EL (cell line): ENCODE measurements at regions not wholly inside any gene's neighbourhood (a gene's known extent, or its start where the extent isn't known, plus 50 kb on each side); places are given as distances from the start of the nearest gene placed in this dataset.
"Not testable (repeated sequence)": the region's sequence is repeated elsewhere in the genome, so short reads cannot be mapped to it uniquely, and the experiment has no call there.

Source experiments
- DNase-seq: peaks from one replicate; pipeline ENCODE4 v3.0.0-alpha.2; 2016

GRCh38 chr9:18305167-18305806, 168.7 kb upstream of the ADAMTSL1 start:
- not testable (repeated sequence) for DNase-seq

GRCh38 chr9:18314316-18314715, 159.6 kb upstream of the ADAMTSL1 start:
- DNase-seq = no peak

- no peak for DNase-seq
These were observed 156.1 kb upstream of the ADAMTSL1 start for GRCh38 chr9:18317896-18318295.

- no peak for DNase-seq
These were observed 154.0 kb upstream of the ADAMTSL1 start for GRCh38 chr9:18319918-18320445.

- peak; percentile 19 for DNase-seq
These were observed 148.8 kb upstream of the ADAMTSL1 start for GRCh38 chr9:18324928-18325745.

- not testable (repeated sequence) for DNase-seq
These were observed 148.3 kb upstream of the ADAMTSL1 start for GRCh38 chr9:18325746-18326011.

GRCh38 chr9:18327121-18327520, 146.8 kb upstream of the ADAMTSL1 start:
- peak; percentile 56 for DNase-seq

- DNase-seq = no peak
These were observed 143.3 kb upstream of the ADAMTSL1 start for GRCh38 chr9:18330401-18331309.

GRCh38 chr9:18331310-18331684, 142.7 kb upstream of the ADAMTSL1 start:
- no peak for DNase-seq

- DNase-seq = peak; percentile 29
These were observed 142.1 kb upstream of the ADAMTSL1 start for GRCh38 chr9:18331808-18332209.

GRCh38 chr9:18333157-18333556, 140.8 kb upstream of the ADAMTSL1 start:
- peak; percentile 45 for DNase-seq

GRCh38 chr9:18335825-18336224, 138.1 kb upstream of the ADAMTSL1 start:
- no peak for DNase-seq

GRCh38 chr9:18338042-18338441, 135.9 kb upstream of the ADAMTSL1 start:
- DNase-seq = peak; percentile 70

GRCh38 chr9:18343784-18344183, 130.2 kb upstream of the ADAMTSL1 start:
- DNase-seq = no peak

GRCh38 chr9:18346745-18347144, 127.2 kb upstream of the ADAMTSL1 start:
- DNase-seq = no peak

- DNase-seq = peak; percentile 29
These were observed 126.4 kb upstream of the ADAMTSL1 start for GRCh38 chr9:18347386-18348082.

- no peak for DNase-seq
These were observed 125.9 kb upstream of the ADAMTSL1 start for GRCh38 chr9:18348083-18348475.

- DNase-seq = no peak
These were observed 124.4 kb upstream of the ADAMTSL1 start for GRCh38 chr9:18349530-18349929.

- DNase-seq = no peak
These were observed 123.9 kb upstream of the ADAMTSL1 start for GRCh38 chr9:18350036-18350435.

- DNase-seq = no peak
These were observed 122.9 kb upstream of the ADAMTSL1 start for GRCh38 chr9:18350995-18351595.

GRCh38 chr9:18352711-18353110, 121.2 kb upstream of the ADAMTSL1 start:
- no peak for DNase-seq

GRCh38 chr9:18353473-18353872, 120.5 kb upstream of the ADAMTSL1 start:
- DNase-seq = no peak
